ENCODE measurements at regions not wholly inside any gene's neighbourhood (a gene's known extent, or its start where the extent isn't known, plus 50 kb on each side); places are given as distances from the start of the nearest gene placed in this dataset.
"Not testable (repeated sequence)": the region's sequence is repeated elsewhere in the genome, so short reads cannot be mapped to it uniquely, and the experiment has no call there.

DNA sequence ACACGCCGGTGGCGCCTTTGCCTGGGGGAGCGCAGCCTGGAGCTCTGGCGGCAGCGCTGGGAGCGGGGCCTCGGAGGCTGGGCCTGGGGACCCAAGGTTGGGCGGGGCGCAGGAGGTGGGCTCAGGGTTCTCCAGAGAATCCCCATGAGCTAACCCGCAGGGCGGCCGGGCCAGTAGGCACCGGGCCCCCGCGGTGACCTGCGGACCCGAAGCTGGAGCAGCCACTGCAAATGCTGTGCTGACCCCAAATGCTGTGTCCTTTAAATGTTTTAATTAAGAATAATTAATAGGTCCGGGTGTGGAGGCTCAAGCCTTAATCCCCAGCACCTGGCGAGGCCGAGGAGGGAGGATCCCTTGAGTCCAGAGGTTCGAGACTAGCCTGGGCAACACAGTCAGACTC is 132.2 kb downstream of the POTEH start:
- DNase-seq; intact Hi-C loops (cut with DNase I): not testable (repeated sequence)

GRCh38 chr22:15823178-15823577 is 133.4 kb downstream of the POTEH start:
- peak in 1 of 42 donors; percentile 7 for DNase-seq
- intact Hi-C loops (cut with DNase I) = not testable (repeated sequence)

GRCh38 chr22:15832235-15832634 is 142.4 kb downstream of the POTEH start:
- DNase-seq; intact Hi-C loops (cut with DNase I): not testable (repeated sequence)

DNA sequence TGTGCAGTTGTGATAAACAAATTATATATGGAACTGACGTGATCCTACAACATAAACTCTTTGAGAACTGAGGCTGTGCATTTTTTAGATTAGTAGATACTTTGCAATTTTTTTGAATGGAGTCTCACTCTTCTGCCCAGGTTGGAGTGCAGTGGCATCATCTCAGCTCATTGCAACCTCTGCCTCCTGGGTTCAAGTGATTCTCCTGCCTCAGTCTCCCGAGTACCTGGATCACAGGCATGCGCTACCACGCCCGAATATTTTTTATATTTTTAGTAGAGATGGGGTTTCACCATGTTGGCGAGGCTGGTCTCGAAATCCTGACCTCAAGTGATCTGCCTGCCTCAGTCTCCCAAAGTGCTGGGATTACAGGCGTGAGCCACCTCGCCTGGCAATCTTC is 145.9 kb downstream of the POTEH start:
- intact Hi-C loops (cut with DNase I); DNase-seq: not testable (repeated sequence)

DNA sequence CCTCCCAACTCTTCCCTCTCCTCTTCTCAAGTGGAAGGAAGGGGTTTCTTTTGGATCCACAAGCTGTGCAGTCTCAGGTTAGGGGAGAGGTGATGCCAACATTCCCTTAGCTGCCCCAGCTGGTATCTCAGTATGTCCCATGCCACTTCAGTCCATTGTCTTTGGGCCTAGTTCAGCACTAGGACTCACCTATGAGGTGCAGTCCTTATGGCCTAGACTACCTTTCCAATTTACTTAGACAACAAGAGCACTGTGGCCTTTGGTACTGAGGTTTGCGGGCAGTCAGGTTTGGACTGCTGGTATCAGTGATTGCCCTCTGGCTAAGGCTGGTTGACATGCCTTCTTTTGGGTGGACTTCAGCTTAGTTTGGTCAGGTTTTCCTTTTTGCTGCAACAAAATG is 159.9 kb downstream of the POTEH start:
- intact Hi-C loops (cut with DNase I); DNase-seq: not testable (repeated sequence)

DNA sequence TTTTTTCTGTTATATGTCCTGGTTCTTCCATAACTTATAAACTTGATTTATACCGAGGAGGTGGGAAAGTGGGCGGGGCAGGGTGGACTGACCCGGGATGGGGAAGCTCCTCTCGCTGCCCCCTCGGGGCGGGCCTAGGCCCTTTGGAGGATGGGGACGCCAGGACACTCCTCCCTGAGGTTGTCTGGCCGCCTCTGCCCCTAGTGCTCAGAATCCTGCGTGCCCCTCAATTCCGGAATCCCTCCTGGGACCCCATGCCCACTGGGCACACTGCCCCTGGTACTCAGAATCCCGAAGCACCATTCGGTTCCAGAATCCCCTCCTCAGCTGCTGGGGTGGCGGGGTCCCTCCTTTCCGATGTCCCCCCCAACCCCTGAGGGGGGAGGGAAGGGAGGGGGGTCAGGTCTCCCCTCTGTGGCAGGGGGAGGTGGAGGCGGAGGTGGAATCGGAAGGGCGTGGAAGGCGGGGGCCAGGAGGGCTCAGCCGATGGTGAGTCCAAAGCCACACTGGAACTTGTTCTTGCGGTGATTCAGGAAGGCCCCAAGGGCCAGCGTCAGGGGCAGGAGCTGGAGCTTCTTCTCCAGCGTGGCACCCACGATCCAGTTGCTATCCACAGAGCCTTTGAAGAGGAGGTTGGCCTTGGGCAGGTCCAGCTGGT is 164.0 kb downstream of the POTEH start:
- peak in 3 of 42 donors; percentile 5 to 36 (median 6) for DNase-seq
- intact Hi-C loops (cut with DNase I) = not testable (repeated sequence)

GRCh38 chr22:15854421-15854820 is 164.6 kb downstream of the POTEH start:
- intact Hi-C loops (cut with DNase I) = not testable (repeated sequence)
- DNase-seq = peak in 17 of 42 donors; percentile 0 to 45 (median 12)

- intact Hi-C loops (cut with DNase I); DNase-seq: not testable (repeated sequence)
Measured at GRCh38 chr22:15854978-15855377, 165.2 kb downstream of the POTEH start.

- DNase-seq; intact Hi-C loops (cut with DNase I): not testable (repeated sequence)
Measured at GRCh38 chr22:15880926-15881325, 191.1 kb downstream of the POTEH start.

GRCh38 chr22:15904326-15904725 is 214.5 kb downstream of the POTEH start:
- DNase-seq; intact Hi-C loops (cut with DNase I): not testable (repeated sequence)

- intact Hi-C loops (cut with DNase I) = not testable (repeated sequence)
Measured at GRCh38 chr22:15911704-15912103, 221.9 kb downstream of the POTEH start.

GRCh38 chr22:15919120-15919519 is 229.3 kb downstream of the POTEH start:
- DNase-seq; intact Hi-C loops (cut with DNase I): not testable (repeated sequence)

More at GRCh38 chr22:15911704-15912103, 221.9 kb downstream of the POTEH start:
- DNase-seq = not testable (repeated sequence)

DNA sequence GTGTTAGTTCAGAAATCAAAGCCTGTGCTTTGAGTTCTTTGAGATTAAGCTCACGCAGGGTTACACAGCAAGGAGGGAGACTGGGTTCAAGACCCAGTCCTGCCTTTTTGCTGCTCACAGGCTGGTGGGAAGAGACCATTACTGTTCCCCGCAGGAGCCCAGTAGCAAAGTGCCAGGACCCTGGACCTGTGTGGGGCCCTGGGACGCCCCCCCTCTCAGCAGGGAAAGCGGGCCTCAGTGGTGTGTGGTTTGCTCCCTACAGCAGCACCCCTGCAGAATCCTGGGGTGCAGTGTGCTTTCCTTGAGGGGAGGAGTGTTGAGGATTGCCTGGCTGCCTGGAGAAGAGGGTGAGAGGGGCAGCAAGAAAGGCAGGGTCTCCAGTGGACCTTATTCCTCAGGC is 231.1 kb downstream of the POTEH start:
- intact Hi-C loops (cut with DNase I); DNase-seq: not testable (repeated sequence)

DNA sequence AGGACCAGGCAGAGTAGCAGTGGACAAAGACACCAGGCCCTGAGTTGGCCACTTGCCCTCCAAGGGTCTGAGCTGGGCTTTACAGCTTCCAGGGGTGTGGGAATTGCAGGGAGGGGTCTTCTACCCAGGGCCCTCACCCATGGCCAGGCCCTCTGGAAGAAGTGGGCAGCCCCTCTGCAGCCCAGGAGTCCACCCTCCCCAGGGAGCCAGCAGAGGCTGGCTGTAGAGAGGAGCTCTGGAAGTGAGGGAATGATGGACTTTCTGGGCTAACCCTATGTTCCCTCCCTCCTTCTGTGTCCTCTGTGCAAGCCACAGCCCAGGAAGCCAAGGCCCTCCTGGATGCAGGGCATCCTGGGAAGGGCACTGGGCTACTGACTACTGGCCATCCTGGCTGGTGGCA is 232.3 kb downstream of the POTEH start:
- DNase-seq; intact Hi-C loops (cut with DNase I): not testable (repeated sequence)

DNA sequence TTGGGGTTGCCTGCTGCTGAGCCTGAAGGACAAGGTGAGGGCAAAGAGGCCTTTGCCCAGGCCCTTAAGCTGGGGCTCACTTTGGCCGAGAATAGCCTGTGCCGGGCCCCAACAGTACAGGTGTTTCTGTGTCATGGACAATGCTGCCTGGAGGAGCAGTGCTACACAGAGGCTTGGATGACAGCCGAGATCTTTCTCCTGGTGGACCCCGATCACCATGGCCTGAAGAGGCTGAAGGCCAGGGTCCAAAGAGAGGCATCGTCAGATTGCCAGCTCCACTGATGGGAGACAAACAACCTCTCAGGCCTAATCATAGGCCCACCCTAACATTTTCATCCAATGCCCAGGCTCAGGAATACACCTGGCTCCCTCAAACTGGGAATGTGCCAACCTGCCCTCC is 232.8 kb downstream of the POTEH start:
- intact Hi-C loops (cut with DNase I); DNase-seq: not testable (repeated sequence)

- intact Hi-C loops (cut with DNase I); DNase-seq: not testable (repeated sequence)
Measured at GRCh38 chr22:15924820-15925219, 235.0 kb downstream of the POTEH start.

- DNase-seq; intact Hi-C loops (cut with DNase I): not testable (repeated sequence)
Measured at GRCh38 chr22:15927172-15927571, 237.3 kb downstream of the POTEH start.

Data from head of caudate nucleus (tissue), 42 donors.